IPS-15b (cell line): ENCODE measurements at regions not wholly inside any gene's neighbourhood (a gene's known extent, or its start where the extent isn't known, plus 50 kb on each side); places are given as distances from the start of the nearest gene placed in this dataset.
"Not testable (repeated sequence)": the region's sequence is repeated elsewhere in the genome, so short reads cannot be mapped to it uniquely, and the experiment has no call there.

ENCODE experiments used
- H3K27me3 ChIP-seq: one replicate; pipeline ENCODE4 v1.6.1; 2013; ENCODE audit warnings: low read length; ENCODE audit not compliant: control insufficient read depth, insufficient read depth
- H3K36me3 ChIP-seq: one replicate; pipeline ENCODE4 v1.6.1; 2013; ENCODE audit warnings: low read length; ENCODE audit not compliant: control insufficient read depth, insufficient read depth
- H3K4me1 ChIP-seq: one replicate; pipeline ENCODE4 v1.6.1; 2013; ENCODE audit warnings: mild to moderate bottlenecking, low read length; ENCODE audit not compliant: control insufficient read depth, insufficient read depth
- H3K4me3 ChIP-seq: one replicate; pipeline ENCODE4 v1.5.1; 2013; ENCODE audit warnings: low read depth, low read length
- H3K9ac ChIP-seq: one replicate; pipeline ENCODE4 v1.6.1; 2013; ENCODE audit warnings: low read depth, mild to moderate bottlenecking, low read length
- H3K9me3 ChIP-seq: one replicate; pipeline ENCODE4 v1.6.1; 2013; ENCODE audit warnings: mild to moderate bottlenecking, low read length; ENCODE audit not compliant: control insufficient read depth, insufficient read depth

- Histone ChIP-seq H3K27me3 (peaks cover 11% of the 10 kb centered on the region), H3K9ac (no peak overlapping the region), H3K36me3 (no peaks in the 10 kb centered on the region), H3K9me3 (peaks cover 3% of the 10 kb centered on the region), H3K4me3 (no peak overlapping the region), H3K4me1 (peaks cover 8% of the 10 kb centered on the region)
Observed at GRCh38 chr9:97773723-97774122, 76.6 kb upstream of the XPA start.

- peaks cover 8% of the 10 kb centered on the region for H3K4me1 ChIP-seq
- H3K27me3 ChIP-seq = peaks cover 8% of the 10 kb centered on the region
- no peaks in the 10 kb centered on the region for H3K36me3 ChIP-seq
- peaks cover 5% of the 10 kb centered on the region for H3K9me3 ChIP-seq
- no peak overlapping the region for H3K9ac ChIP-seq
- H3K4me3 ChIP-seq = no peak overlapping the region
Observed at GRCh38 chr9:97774673-97775072, 77.5 kb upstream of the XPA start.

- H3K9ac ChIP-seq, H3K9me3 ChIP-seq, H3K4me3 ChIP-seq, H3K4me1 ChIP-seq, H3K27me3 ChIP-seq, H3K36me3 ChIP-seq: not testable (repeated sequence)
Observed at GRCh38 chr9:97778740-97779139, 74.3 kb upstream of the FOXE1 start.

- H3K9ac ChIP-seq = no peak overlapping the region
- peaks cover 5% of the 10 kb centered on the region for H3K9me3 ChIP-seq
- H3K4me1 ChIP-seq = no peaks in the 10 kb centered on the region
- no peak overlapping the region for H3K4me3 ChIP-seq
- no peaks in the 10 kb centered on the region for H3K36me3 ChIP-seq
- peaks cover 2% of the 10 kb centered on the region for H3K27me3 ChIP-seq
Observed at GRCh38 chr9:97779608-97780007, 73.4 kb upstream of the FOXE1 start.

- Histone ChIP-seq H3K9me3 (peaks cover 5% of the 10 kb centered on the region), H3K4me3 (no peak overlapping the region), H3K4me1 (no peaks in the 10 kb centered on the region), H3K27me3 (peaks cover 2% of the 10 kb centered on the region), H3K9ac (no peak overlapping the region), H3K36me3 (no peaks in the 10 kb centered on the region)
Observed at GRCh38 chr9:97781902-97782301, 71.1 kb upstream of the FOXE1 start.

- Histone ChIP-seq H3K9me3 (no peaks in the 10 kb centered on the region), H3K36me3 (no peaks in the 10 kb centered on the region), H3K4me3 (no peak overlapping the region), H3K27me3 (peaks cover 7% of the 10 kb centered on the region), H3K9ac (no peak overlapping the region), H3K4me1 (no peaks in the 10 kb centered on the region)
Observed at GRCh38 chr9:97786341-97786740, 66.7 kb upstream of the FOXE1 start.

DNA sequence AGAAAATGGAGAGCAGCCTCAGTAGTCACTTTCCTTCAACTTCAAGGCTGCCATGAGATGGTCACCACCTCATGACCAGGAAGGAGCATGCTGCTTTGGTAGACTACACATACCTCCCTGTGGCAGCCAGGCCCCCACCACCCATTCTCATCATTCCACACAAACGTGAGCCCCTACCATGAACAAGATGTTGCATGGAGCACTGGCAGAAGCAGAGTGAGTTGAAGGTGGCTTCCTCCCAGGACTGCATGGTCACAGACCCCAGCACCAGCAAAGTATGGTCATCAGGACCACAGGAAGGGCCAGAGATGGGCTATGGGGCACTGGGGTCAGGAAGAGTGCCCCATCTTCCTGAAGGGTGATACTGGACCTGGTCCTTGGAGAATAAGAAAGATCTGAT is 65.5 kb upstream of the FOXE1 start:
- no peak overlapping the region for H3K4me3 ChIP-seq
- H3K9me3 ChIP-seq = no peaks in the 10 kb centered on the region
- H3K4me1 ChIP-seq = no peaks in the 10 kb centered on the region
- H3K36me3 ChIP-seq = no peaks in the 10 kb centered on the region
- peaks cover 7% of the 10 kb centered on the region for H3K27me3 ChIP-seq
- H3K9ac ChIP-seq = no peak overlapping the region

GRCh38 chr9:97788763-97789663 is 64.0 kb upstream of the FOXE1 start:
- no peaks in the 10 kb centered on the region for H3K4me1 ChIP-seq
- H3K9ac ChIP-seq = no peak overlapping the region
- no peaks in the 10 kb centered on the region for H3K9me3 ChIP-seq
- peaks cover 7% of the 10 kb centered on the region for H3K27me3 ChIP-seq
- no peaks in the 10 kb centered on the region for H3K36me3 ChIP-seq
- no peak overlapping the region for H3K4me3 ChIP-seq

- Histone ChIP-seq H3K36me3 (no peaks in the 10 kb centered on the region), H3K9ac (no peak overlapping the region), H3K4me3 (no peak overlapping the region), H3K27me3 (peaks cover 4% of the 10 kb centered on the region), H3K4me1 (no peaks in the 10 kb centered on the region), H3K9me3 (peaks cover 2% of the 10 kb centered on the region)
Observed at GRCh38 chr9:97790542-97790941, 62.5 kb upstream of the FOXE1 start.

- Histone ChIP-seq H3K4me1 (no peaks in the 10 kb centered on the region), H3K36me3 (no peaks in the 10 kb centered on the region), H3K27me3 (peaks cover 4% of the 10 kb centered on the region), H3K9ac (no peak overlapping the region), H3K9me3 (peaks cover 4% of the 10 kb centered on the region), H3K4me3 (no peak overlapping the region)
Observed at GRCh38 chr9:97791542-97791941, 61.5 kb upstream of the FOXE1 start.

DNA sequence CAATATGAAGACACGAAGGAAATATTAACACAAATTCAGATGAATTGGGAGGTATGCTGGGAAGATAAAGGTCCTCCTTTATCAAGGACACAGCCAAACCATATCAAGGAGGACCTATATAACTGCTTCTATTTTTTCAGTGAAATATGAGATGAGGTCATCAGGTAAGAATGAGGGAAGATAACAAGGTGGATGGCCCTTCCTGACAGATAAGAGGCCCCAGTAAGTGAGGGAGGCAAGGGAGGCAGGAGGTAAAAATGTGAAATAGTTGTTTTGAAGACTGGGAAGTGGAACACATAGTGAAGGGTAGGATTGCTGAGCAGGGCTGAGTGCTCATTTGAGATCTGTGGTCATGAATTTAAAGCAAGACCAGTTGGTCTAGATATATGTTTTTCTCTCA is 60.0 kb upstream of the FOXE1 start:
- H3K4me3 ChIP-seq = no peak overlapping the region
- H3K9me3 ChIP-seq = peaks cover 4% of the 10 kb centered on the region
- no peak overlapping the region for H3K9ac ChIP-seq

GRCh38 chr9:97794666-97795065 is 58.4 kb upstream of the FOXE1 start:
- H3K4me3 ChIP-seq = no peak overlapping the region
- no peak overlapping the region for H3K9ac ChIP-seq
- H3K27me3 ChIP-seq = peaks cover 3% of the 10 kb centered on the region
- peaks cover 4% of the 10 kb centered on the region for H3K9me3 ChIP-seq
- H3K4me1 ChIP-seq = no peaks in the 10 kb centered on the region
- no peaks in the 10 kb centered on the region for H3K36me3 ChIP-seq

More for the DNA sequence above, 60.0 kb upstream of the FOXE1 start:
- Histone ChIP-seq H3K27me3 (peaks cover 4% of the 10 kb centered on the region), H3K4me1 (no peaks in the 10 kb centered on the region), H3K36me3 (no peaks in the 10 kb centered on the region)
